AG08395 (cell line): ENCODE measurements at regions not wholly inside any gene's neighbourhood (a gene's known extent, or its start where the extent isn't known, plus 50 kb on each side); places are given as distances from the start of the nearest gene placed in this dataset.
"Not testable (repeated sequence)": the region's sequence is repeated elsewhere in the genome, so short reads cannot be mapped to it uniquely, and the experiment has no call there.

ENCODE experiments used
- DNase-seq: peaks from one replicate; pipeline ENCODE4 v3.0.0; 2012; ENCODE audit warnings: mixed read lengths, low spot score

DNA sequence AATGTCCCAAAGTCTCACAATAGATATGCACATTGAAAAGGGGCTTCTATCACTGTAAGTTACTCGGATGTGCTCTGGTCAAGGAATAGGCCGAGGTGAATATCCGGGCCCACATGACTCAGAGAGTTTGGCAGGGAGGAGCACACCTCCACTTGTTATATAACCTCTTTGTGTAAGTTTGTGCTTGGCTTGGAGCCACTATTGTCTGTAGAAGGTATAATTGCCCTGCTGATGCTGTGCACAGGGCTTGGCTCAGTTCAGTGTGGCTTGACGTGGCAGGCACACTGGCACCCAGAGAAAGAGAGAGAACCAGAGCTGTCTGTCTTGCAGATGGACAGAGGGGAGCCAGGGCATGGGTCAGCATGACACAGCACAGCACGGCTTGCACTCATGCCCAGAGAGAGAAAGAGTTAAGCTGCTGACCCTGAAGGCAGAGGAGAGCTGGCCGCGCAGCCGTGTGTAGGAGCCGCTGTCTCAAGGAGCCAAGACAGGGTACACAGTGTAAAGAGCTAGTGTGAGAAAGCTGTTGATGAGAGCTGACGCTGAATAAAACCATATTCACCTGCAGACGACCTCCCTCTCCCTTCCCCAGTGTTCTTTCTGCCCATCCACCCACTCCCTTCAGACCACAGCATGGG is 482.5 kb downstream of the C6orf118 start:
- no peak for DNase-seq

DNA sequence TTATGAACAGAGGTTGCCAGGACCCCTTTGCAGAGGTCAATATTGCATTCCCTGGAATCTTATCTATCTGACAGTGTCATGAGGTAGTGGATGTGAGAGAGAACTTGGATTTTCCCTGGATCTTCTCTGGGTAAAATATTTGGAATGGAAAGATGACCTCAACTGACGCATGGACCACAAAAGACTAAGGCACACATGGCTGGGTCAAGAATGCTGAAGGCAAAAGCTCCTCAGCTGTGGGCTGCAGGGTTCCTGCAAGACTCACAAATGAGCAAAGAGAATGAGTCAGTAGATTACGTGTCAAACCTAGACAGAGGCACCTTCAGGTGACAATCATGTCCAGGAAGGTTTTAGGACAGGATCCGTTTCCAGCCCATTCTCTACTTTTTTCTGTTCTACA is 484.0 kb downstream of the C6orf118 start:
- no peak for DNase-seq

DNA sequence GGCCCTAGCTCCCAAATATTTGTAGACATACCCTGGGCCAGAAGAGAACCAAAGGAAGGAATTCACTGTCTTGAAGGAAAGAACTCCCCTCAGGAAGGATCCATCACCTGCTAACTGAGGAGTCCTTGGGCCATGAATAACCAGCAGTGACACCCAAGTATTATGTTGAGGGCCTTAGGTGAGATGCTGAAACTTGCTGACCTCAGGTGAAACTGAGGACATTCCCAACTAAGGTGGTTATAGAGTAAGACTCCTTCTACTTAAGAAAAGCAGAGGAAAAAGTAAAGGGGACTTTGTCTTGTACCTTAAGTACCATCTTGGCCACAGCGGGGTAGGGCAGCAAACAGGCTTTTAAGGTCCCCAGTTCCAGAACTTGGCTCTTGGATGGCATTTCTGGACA is 491.7 kb downstream of the C6orf118 start:
- no peak for DNase-seq

DNA sequence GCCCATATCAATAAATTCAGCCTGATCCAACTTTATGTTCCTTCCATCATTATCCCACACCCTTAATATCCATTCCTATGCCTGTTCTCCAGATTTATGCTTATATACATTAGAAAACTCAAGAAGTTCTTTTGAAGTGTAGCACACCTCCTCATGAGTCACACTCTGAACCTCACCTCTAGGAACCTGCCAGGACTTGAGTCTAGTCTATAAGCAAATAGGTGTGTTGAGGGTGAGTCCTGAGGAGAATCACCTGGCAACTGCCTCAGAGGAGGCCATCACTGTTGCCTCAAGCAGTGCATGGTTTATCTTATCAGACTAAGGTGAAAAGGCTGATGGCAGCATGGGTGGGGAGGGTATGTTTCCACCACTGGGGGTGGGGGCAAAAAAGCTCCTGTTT is 496.7 kb downstream of the C6orf118 start:
- DNase-seq = no peak

DNA sequence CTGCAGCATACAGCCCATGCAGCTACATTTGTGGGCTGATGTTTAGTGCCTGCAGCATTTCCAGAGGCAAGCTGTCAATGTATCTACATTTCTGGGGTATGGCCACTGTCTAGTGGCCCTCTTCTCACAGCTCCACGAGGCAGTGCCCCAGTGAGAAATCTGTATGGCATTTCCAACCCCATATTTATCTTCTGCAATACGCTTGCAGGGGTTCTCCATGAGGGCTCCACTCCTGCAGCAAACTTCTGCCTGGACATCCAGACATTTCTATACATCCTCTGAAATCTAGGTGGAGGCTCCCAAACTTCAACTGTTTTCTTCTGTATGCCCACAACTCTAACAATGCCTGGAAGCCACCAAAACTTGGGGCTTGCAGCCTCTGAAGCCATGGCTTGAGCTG is 502.3 kb downstream of the C6orf118 start:
- DNase-seq = no peak

DNA sequence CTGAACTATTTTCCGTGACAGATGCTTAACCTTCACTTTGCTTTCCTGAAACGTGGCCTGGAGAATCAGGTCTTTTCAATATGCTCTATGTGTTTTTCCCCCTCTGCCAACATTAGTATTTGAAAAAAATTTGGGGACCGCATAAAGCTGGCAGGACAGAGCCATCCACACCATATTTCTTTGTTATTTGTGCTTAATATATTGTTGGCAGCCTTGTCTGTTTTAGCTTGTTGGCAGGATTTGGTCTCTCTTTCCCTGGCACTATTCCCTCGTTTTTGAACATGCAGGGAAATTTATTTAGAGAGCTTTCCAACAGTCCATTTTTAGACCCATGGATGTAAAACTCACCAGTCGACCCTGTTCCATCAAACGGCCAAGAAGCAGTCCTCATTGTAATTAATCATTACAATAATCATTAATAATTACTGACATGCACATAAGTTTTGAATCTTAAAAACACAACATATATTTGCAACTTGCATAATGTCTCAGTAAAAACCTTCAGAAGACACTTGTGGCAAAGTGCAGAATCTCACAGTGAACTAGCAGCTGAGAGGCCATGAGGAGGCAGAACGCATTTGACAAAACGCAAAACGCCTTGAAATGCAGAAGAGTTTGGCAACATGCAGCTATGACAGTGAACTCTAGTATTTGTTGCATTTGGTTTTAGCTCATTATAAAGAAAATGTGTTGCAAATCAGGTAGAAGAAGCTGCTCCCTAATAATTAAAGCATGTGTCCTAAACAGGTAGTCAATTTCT is 514.2 kb downstream of the C6orf118 start:
- no peak for DNase-seq

DNA sequence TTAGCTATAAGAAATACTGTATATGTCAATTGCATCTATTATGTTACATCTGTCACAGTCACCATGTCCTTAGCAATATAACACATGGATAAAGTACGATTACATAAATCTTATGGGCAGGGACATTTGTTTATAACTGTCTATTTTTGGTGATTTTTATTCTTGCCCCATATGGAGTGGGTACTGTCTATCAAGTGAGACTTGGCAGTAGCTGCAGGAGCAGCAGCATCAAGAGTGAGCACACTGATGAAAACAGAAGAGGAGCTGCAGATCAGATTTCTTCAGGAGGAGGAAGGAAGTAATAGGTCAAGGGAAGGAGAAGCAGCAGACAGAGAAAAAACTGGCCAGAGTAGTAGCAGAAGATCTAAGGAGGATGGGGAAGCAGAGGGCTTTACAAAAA is 516.7 kb downstream of the C6orf118 start:
- DNase-seq = no peak

DNA sequence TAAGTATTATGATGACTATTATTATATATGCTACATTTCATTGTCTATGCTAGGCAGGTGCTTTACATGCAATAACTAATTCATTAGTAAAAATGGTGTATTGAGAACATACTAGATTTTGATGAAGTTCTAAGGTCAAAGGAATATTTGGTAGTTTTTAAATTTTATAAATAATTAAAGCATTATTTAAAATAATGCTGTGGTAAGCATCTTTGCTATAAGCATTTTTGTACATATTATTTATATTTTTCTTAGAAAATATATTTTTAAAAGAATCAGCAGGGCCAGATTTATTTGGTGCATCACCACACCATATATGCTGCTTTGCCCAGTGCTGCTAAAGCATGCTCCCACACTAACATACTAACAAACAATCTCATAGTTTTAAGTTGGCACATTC is 517.9 kb downstream of the C6orf118 start:
- DNase-seq = no peak

DNA sequence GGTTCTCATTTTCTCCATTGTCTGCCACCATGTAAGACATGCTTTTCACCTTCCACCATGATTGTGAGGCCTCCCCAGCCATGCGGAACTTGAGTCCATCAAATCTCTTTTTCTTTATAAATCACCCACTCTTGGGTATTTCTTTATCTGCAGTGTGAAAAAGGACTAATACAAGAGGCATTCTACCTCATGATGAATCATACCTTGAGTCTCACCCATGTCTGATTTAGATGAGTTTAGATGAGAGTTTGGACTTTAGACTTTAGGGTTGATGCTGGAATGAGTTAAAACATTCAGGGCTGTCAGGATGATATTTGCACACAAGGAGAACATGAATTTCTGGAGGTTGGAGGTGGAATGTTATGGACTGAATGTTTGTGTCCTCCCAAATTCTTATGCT is 545.6 kb downstream of the C6orf118 start:
- no peak for DNase-seq

DNA sequence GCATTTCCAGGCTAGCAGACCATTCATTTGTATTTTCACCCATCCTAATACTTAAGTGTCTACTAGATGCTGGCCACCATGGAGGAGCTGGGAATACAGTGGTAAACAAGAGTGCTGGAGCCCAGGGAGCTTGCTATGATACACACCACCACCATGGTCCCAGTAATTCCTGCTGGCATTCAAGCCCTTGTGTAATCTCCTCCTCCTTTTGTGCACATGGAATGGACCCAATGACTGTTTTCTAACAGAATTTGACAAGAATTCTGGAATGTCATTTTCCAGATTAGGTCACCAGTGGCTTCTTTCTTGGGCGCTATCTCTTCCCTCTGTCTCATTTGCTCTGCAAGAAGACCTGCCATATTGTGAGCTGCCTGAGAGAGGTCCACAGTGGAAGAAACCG is 552.0 kb downstream of the C6orf118 start:
- DNase-seq = no peak

DNA sequence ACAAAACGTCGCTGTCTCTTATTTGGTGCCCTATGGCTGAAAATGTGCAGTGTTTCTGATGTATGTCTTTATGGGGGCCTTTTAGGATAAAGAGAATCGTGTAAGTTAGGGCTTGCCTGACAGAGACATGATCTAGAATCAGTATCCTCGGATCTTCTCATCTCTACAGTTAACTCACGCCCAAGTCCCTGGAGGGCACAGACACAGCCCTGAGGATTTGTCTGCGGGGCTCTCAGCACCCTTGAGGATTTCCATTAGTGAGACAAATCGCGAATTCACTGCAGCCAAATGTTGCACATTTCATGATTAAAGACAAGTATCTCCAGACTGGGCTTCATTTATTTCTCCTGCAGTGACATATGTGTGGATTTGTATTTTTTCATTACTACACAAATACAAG is 552.7 kb downstream of the C6orf118 start:
- DNase-seq = no peak

DNA sequence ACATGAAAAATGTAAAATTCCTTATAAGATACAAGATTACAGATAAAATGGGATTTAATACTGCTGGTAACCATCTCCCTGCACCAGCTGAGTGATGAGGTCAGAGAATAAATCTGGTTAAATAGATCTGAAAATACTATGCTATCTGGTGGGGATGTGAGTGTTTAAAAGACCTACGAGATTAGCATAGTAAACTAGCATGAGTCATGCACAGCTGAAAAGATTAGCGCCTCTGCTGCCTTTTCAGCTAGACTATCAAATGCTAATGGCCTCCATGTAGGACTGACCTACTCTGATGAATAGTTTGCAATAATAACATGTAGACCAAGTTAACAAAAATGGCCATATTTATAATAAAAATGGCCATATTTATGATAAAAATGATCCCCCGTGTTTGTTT is 553.3 kb downstream of the C6orf118 start:
- DNase-seq = no peak

DNA sequence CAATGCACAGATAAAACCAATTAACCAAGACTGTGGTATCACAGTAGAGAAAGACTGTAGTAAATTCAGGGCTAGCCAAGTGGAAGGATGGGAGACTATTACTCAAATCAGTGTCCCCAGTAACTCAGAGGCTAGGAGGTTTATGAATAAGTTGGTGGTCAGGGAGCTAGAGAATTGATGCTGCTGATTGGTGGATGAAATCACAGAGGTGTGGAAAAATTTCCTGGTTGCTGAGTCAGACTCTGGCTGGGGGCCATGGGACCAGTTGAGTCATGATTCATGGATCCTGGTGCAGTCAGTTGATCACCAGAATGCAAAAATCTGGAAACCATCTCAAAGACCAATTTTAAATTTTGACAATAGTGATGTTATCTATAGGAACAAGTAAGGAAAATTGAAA is 555.9 kb downstream of the C6orf118 start:
- DNase-seq = peak; percentile 29

DNA sequence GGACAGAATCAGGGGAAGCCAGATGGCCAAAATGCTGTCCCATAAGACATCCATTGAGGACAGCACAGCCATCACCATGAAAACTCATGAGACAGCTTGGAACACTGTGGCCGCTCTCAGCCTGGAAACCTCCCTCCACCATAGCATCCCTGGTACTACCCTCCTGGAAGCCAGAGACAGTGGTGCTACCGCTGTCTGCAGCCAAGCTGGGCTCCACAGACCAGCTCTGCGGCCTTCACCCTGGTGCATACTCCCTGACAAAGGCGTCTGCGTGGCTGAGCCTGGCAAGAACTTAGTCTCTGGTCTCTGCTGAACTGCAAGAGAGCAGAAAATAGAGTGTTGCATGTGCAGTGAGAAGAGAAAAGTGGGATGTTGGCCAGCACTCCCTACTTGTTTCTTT is 558.0 kb downstream of the C6orf118 start:
- DNase-seq = no peak

DNA sequence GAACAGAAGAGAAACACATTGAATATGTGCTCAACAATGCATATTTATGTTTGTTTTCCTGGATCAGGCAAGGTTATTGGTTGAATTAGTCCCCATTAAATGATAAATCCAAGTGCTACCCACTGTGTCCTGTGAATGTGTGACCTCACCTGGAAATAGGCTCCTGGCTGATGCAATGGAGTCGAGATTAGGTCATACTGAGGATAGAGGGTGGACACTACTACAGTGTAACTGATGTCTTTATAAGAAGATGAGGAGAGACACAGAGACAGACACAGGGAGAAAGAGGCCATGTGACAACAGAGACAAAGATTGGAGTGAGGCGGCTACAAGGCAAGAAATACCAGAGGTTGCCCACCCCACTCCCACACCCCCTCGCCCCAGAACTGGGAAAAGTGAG is 559.3 kb downstream of the C6orf118 start:
- DNase-seq = no peak

DNA sequence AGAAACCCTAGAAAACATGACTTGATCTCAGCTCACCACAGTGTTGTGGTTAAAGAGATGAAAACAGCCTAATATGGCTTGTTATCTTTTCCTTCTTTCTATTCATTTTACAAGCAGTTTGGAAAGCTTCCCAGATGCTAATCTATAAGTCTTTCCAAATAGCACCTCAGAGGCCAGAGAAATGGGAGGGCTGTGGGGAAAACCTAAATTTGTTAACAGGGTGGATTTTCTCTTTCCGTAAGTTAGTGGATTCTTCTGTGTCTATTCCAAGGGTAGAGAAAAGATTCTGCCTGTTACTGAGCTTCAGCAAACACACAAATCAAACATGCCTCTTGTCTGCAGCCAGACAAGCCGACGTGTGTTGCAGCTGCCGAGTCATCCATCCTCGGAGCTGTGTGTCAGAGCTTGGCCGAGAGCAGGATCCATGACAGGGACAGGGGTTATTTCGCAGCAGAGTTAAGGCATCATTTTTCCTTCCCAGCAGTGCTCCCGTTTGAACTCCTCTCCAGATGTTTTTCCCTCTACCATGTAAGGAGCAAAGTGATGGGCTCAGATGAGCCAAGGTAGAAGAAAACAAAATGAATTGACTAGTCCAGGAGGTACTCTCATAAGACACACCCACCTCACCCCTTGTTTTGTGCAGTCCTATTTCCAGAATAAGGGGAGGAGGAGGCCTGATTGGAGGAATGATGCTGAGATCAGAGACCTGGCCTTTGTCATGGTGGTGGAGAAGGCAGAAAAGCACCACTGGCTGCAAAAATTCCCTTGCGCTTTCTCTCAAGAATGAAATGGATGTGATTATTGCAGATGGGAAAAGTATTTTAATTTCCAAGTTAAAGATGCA is 560.0 kb downstream of the C6orf118 start:
- DNase-seq = peak; percentile 83

DNA sequence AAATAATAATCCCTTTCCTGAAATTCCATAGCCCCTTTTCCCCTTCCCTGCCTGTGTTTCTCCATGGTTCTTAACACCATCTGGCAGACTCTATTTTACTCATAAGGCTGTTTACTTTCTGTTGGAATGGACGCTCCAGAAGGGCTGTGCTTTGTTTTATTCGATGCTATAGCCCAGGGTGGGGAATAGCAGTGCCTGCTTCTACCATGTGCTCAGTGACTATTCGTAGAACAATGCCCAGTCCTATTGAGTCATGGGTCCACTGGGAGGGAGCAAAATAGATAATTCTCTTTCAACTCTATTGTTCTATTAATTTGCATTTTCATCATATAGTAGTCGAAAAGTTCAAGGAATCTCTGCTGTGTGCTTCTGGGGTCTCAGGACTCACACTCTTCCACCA is 565.1 kb downstream of the C6orf118 start:
- DNase-seq = no peak

DNA sequence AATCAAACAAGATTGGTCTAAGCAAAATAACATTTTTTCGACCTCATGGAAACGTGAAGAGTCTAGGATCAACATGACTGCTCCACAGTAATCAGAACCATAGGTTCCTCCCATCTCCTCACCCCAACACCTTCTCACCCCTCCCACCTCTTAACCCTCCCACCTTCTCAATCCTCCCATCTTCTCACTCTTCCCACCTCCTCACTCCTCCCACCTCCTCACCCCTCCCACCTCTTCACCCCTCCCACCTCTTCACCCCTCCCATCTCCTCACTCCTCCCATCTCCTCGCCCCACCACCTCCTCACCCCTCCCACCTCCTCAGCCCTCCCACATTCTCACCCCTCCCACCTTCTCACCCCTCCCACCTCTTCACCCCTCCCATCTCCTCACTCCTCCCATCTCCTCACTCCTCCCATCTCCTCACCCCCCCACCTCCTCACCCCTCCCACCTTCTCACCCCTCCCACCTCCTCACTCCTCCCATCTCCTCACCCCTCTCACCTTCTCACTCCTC is 567.4 kb downstream of the C6orf118 start:
- DNase-seq = no peak

DNA sequence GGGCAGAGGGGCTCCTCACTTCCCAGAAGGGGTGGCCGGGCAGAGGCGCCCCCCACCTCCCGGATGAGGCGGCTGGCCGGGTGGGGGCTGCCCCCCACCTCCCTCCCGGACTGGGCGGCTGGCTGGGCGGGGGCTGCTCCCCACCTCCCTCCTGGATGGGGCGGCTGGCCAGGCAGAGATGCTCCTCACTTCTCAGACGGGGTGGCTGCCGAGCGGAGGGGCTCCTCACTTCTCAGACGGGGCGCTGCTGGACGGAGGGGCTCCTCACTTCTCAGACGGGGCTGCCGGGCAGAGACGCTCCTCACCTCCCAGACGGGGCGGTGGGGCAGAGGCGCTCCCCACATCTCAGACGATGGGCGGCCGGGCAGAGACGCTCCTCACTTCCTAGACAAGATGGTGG is 573.3 kb downstream of the C6orf118 start:
- DNase-seq = not testable (repeated sequence)

DNA sequence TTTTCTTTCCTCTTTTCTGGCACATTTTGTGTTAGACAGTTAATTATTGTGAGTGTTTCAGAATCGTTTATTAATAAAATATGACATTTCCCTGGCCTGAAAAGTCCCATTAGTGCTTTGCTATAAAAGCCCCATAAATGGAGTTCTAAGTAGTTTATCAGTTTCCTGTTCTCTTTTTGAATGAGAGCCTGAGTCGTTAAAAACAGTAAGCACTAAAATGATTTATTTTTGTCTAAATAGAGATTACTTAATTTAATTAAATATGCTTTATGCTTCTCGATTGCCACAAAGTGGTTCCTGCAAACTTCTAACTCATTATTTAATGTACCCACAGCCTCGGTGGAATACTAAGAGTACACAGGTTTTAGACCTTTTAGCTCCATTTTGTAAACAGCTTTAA is 577.9 kb downstream of the C6orf118 start:
- no peak for DNase-seq

DNA sequence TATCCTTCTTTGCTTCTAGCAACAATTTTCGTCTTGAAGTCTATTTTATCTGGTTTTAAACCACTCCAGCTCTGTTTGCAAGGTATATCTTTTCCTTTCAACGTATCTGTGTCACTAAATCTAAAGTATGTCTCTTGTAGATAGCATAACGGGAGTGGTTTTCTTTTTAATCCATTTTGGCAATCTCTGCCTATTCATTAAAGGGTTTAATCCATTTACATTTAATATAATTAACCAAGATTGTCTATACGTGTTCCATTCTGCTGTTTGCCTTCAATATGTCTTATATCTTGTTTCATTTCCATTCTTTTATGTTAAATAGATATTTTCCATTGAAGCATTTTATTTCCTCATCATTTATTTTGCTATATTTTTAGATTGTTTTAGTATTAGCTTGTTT is 587.9 kb downstream of the C6orf118 start:
- DNase-seq = no peak

DNA sequence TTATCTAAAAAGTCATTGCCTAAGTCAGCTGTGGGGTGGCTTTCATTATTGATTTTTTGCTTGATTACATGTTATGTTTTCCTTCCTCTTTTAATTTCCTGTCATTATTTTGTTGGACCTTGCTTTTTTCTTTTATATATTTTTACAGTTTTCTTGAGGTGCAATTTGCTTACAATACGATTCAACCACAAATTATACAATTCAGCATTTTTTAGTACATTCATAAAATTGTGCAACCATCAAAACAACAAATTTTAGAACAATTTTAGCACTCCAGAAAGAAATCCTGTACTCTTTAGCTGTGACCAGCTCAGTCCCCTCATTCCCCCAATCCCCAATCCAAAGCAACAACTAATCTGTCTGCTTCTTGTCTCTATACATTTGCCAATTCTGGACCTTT is 608.9 kb downstream of the C6orf118 start:
- no peak for DNase-seq

DNA sequence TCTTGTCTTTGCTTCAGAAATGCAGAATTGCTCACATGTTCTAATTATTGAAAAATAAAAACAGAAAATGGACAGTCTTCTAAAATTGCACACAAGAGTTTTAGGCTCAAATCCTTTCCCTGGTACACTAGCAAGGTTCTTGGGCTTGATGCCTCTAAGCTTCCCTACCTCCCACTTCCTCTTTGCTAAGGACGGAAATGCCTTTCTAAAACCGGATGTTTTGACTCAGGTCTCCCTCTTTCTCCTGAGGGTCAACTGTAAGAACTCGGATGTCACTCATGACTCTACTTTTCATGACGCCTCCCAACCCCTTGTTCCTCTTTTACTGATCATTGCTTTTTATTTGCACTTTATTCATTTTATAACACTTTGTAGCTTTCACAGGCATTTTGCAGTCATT is 613.5 kb downstream of the C6orf118 start:
- no peak for DNase-seq
